Hepatic stellate cell (primary cell): ENCODE measurements at regions not wholly inside any gene's neighbourhood (a gene's known extent, or its start where the extent isn't known, plus 50 kb on each side); places are given as distances from the start of the nearest gene placed in this dataset.

ENCODE experiments used
- DNase-seq: peaks from one replicate; pipeline ENCODE4 v3.0.0; 2011; ENCODE audit warnings: low spot score

DNA sequence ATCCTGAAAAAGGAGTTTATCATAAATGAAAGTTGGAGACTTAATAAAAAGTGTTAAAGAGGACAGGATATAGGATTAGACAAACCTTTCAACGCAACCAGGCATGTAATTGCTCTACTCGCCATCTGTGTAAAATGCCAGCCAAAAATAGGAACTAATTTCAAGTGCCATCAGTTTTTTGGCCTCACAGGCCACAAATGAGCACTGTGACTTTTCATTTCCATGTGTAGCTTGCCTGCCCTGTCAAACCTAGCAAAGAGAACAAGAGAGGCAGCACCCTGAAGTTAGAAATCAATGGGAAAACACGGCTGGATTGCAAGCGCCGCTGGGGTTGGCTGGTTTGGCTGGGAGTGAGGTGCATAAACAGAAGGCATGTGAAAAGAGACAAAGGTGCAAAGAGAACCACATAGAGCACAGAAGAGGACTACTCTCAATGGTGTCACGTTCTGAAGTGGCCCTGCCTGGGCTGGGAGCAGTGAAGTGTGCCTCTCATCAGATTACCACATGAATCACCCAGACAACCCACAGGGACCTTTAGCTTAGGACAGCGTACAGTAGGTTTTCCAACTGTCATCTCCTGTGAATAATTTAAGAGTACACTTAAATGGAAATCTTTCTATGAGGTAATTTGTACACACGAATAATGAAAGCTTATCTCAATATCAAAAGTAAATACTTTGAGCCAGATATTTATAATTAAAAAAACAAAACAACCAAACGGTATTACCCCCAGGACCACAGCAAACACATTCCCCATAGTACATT lies 78.0 kb upstream of the NHSL1 start:
- DNase-seq = no peak

GRCh38 chr6:138580040-138580439 lies 80.7 kb upstream of the NHSL1 start:
- DNase-seq = no peak

- DNase-seq = no peak
Measured at GRCh38 chr6:138580801-138581200, 81.5 kb upstream of the NHSL1 start.

- no peak for DNase-seq
Measured at GRCh38 chr6:138582573-138582972, 83.3 kb upstream of the NHSL1 start.

DNA sequence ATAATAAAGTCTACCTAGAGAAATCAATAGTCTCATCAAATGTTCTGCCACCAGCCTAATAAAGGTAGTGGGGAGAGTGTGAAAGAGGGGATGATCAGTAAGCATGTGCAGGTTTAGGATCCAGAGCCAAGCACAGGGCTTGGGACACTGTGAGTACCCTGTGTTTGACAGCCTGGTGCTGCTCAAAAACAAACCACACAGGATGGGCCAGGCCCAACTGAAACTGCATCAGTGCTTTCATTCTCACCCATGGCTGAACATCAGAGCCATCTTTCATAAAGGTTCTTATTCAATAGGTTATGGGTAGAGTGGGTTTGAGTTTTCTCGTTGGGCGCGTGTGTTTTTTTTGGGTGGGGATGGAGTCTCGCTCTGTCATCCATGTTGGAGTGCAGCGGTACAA lies 87.3 kb upstream of the NHSL1 start:
- DNase-seq = no peak

DNA sequence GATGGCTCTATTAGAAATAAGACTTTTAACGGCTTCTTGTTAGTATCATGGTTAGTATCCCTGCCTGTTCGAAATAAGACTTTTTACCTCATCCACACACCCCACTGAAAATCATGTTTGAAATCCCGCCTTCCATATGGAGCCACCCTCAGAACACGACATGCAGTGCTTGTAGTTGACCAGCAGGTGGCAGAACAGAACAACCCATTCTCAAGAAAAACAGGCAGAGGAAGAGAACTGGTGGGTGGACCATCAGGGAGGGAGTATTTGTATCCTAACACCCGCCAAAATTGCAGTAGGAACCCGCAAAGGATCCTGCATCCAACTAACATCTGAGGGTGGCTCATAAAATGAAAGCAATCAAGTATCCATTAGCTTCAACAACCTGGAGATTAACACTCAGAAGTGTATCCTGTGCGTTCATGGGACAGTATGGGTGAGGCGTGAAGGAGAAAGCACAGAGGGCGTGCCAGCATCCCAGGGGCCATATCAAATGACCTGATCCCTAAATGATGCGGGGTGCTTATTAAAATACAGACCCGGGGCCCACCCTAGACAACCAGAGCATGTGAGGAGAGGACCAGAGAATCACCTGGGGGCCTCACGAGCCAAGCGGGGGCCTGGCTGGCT lies 89.6 kb upstream of the NHSL1 start:
- peak; percentile 76 for DNase-seq

DNA sequence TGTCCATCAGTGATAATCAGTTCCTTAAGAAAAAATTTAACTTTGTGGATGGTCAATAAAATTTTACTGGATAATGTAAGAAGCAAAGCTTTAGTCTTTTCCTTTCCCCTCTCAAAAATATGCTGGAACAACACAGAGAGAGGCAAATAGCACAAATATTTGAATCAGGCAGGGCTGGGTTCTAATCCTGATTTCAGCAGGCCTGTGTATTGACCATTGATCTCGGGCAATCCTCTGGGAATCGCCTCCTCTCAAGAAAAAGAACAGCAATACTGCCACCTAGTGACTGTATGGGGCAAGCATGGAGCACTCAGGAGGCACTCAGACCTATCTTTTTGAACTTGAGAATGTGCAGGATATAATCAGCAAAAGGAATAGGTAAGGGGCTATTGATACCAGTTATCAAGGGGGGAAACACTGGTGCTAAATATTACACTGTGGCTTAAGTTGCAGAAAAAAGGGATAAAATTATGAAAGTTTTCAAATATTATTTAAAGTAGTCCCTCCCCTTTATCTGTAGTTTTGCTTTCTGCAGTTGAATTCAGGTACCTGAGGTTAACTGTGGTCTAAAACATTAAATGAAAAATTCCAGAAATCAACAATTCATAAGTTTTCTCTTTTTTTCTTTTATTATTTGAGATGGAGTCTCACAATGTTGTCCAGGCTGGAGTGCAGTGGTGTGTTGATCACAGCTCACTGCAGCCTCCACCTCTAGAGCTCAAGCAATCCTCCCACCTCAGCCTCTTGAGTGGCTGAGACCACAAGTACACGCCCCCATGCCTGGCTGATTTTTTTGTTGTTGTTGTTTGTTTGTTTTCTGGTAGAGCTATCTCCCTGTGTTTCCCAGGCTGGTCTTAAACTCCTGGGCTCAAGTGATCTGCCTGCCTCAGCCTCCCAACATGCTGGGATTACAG lies 91.8 kb upstream of the NHSL1 start:
- DNase-seq = peak; percentile 59

GRCh38 chr6:138592749-138593123 lies 93.4 kb upstream of the NHSL1 start:
- DNase-seq = no peak

- peak; percentile 86 for DNase-seq
Measured at GRCh38 chr6:138593124-138593877, 94.0 kb upstream of the NHSL1 start.

DNA sequence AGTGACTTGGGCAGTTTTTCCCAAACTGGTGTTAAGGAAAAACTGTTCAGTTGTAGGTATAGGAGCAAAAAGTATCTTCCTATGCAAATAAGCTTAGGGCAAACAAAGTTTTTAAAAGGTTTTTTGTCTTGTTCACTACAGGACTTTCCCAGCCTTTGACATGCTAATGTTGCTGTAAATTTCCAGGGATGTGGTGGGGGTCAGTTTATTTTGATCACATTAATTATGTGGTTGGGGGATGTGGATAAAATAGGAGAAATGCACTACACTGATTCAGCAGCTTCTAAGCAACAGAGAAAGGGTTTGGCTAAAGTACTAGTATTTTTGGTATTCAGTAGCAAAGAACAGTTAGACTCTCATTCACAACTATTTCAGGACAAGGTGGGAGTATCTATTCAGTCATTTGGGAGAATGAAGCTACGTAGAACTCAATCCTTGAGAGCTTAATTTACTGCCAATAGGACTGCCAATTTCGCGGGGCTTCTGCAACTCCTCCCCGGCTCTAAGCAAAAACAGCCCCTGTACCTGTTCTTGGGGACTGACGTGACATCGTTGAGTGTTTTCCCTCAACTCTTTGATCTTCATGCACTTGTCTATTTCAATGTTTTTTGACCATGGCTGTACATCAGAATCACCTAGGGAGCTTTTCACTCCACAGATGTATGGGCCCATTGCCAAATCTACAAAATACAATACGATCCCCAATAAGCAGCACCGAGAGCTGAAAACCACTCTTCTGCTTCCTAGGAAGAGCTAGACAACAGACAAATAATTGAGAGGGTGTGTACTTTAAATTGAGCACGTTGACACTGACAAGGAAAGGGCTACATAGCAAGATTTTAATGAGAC lies 94.8 kb upstream of the NHSL1 start:
- DNase-seq = no peak

DNA sequence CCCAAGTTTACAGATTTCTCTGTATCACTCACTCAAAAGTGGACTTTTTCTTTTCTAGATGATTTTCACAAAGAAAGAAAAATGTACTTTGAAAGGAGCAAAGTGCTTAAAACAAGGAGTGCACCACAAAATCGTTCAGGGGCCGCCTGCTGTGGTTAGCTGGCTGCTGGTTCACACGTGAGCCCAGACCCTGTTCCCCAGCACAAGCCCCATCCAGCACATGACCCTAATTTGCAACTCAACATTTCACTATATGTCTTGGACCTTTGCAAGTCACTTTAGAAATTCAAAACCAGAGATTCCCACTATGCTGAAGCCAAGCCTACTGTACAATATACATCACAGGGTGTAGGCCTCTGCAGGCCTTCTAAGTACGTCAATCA lies 95.5 kb upstream of the NHSL1 start:
- no peak for DNase-seq

GRCh38 chr6:138596126-138596525 lies 96.8 kb upstream of the NHSL1 start:
- DNase-seq = no peak

DNA sequence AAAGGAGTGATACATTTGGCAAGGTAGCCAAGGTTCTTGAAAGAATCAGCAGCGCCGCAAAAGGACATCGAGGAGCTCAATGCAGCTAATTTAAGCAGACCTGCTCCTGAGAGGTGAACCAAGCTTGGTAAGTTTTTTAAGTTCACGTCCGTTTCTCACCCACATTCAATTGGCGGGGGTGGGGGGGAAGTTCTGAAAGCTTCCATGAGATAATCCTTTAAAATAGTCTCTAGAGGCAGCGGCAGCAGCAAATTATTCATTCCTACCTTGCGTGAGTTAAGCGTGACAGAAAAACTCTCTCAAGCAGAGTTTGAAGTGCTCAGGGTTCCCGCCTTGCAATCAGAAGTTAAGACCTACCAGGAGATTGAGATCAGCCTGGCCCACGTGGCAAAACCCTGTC lies 97.3 kb upstream of the NHSL1 start:
- no peak for DNase-seq

DNA sequence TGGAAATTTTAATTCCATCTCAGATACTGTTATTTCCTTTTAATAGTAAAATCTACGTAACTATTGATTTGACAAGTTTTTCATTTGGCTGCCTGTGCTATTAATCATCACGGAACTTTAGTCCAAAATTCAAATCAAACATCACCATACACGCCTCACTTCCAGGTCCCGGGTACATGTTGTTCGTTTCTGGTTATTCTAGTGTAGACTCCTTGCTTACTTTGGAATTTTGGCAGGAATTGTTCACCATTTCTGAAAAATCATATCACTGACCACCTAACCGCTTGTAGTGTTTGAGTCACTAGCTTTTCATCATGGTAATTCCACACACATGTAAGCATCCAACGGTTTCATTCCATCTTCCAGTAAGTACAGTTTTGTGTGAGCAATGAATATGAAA lies 98.0 kb upstream of the NHSL1 start:
- DNase-seq = no peak

DNA sequence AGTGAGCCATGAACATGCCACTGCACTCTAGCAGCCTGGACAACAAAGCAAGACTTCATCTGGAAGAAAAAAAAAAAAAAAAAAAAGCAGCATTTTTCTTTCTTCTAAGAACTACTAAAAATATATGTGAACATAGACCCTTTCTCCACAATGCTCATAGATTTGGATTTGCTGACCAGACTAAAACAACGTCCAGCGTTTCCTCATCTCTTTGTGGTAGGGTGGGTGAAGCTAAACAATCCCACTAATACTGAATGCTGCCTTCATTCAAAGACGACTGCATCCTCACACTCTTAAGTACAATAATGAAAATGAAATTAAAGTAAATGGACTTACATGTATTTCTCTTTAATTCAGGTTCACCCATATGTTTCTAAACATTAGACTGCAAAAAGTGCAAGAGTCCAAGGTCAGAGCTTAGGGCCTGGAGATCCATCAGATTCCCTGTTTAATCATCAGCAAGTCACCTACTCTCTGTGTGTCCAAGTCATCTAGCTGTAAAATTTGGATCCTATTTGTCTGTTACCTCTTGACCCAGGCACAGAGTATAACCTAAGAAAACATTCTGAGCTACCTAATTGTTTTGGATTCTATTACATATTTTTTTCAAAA lies 99.4 kb upstream of the NHSL1 start:
- no peak for DNase-seq

- DNase-seq = no peak
Measured at GRCh38 chr6:138600261-138600660, 101.0 kb upstream of the NHSL1 start.

DNA sequence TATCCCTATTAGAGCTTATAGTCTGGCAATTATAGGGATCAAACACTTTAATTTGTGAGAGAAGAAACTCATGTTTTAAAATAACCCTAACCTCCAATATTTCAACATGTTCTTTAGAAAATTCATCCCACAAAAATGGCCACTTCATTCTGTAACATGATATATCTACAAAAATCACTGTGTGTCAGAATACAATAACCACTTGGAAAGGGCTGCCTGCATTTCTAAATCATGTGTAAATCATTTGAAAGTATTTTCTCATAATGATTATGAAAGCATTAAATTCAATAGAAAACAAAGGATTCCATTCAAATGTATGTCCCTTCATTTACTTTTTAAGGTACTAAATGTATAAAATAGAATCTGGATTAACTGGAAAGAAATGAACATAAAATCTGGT lies 101.4 kb upstream of the NHSL1 start:
- DNase-seq = no peak

DNA sequence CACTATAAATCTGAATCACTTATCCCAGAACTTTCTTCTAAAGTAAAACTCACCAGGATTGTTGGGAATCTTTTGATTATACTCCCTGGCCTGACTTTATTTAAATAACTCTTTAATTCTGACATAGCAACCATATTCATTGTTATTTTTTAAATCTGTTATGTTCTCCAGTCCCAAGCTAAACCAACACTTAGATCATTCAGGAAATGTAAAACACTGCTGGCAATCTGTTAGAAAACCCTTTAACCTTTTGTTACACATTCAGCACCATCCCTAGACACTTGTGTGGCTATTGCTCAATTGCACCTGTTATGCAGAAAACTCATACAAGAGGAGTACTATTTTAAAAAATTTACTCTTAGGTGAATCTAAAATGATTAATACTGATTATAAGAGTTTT lies 101.8 kb upstream of the NHSL1 start:
- DNase-seq = no peak

- DNase-seq = no peak
Measured at GRCh38 chr6:138605958-138606357, 106.7 kb upstream of the NHSL1 start.

GRCh38 chr6:138607478-138608433 lies 108.5 kb upstream of the NHSL1 start:
- DNase-seq = no peak
